Endodermal cell (in vitro differentiated cells): ENCODE measurements at regions not wholly inside any gene's neighbourhood (a gene's known extent, or its start where the extent isn't known, plus 50 kb on each side); places are given as distances from the start of the nearest gene placed in this dataset.
"Not testable (repeated sequence)": the region's sequence is repeated elsewhere in the genome, so short reads cannot be mapped to it uniquely, and the experiment has no call there.

Experiments
- DNase-seq: peaks from one replicate; pipeline ENCODE4 v3.0.0-alpha.2; 2017
- H3K27ac ChIP-seq: 2 replicates; pipeline ENCODE4 v1.5.1; 2013; ENCODE audit warnings: mild to moderate bottlenecking, low read depth, low read length, moderate library complexity
- H3K27me3 ChIP-seq: 2 replicates; pipeline ENCODE4 v1.6.1; 2013; ENCODE audit warnings: mild to moderate bottlenecking, low read length, moderate library complexity; ENCODE audit not compliant: insufficient read depth, control insufficient read depth, poor library complexity, severe bottlenecking
- H3K36me3 ChIP-seq: 2 replicates; pipeline ENCODE4 v1.7.0; 2013; ENCODE audit warnings: mild to moderate bottlenecking, low read length, moderate library complexity; ENCODE audit not compliant: control insufficient read depth, insufficient read depth
- H3K4me1 ChIP-seq: one replicate; pipeline ENCODE4 v1.7.0; 2013; ENCODE audit warnings: low read length; ENCODE audit not compliant: control insufficient read depth, insufficient read depth
- H3K4me3 ChIP-seq: 2 replicates; pipeline ENCODE4 v1.5.1; 2013; ENCODE audit warnings: mild to moderate bottlenecking, low read length, moderate library complexity
- H3K9ac ChIP-seq: 2 replicates; pipeline ENCODE4 v1.6.1; 2013; ENCODE audit warnings: mild to moderate bottlenecking, low read length, moderate library complexity; ENCODE audit not compliant: poor library complexity, severe bottlenecking; ENCODE audit errors: extremely low read depth
- H3K9me3 ChIP-seq: 2 replicates; pipeline ENCODE4 v1.6.1; 2013; ENCODE audit warnings: mild to moderate bottlenecking, low read length, moderate library complexity; ENCODE audit not compliant: control insufficient read depth
- H3K27ac Mint-ChIP-seq: 2 replicates; pipeline ENCODE4 v1.8.0; 2020; ENCODE audit warnings: mixed read lengths
- H3K27me3 Mint-ChIP-seq: 2 replicates; pipeline ENCODE4 v1.8.0; 2021; ENCODE audit warnings: mild to moderate bottlenecking, mixed read lengths; ENCODE audit not compliant: insufficient read depth
- H3K36me3 Mint-ChIP-seq: 2 replicates; pipeline ENCODE4 v1.8.0; 2020; ENCODE audit warnings: low read depth, mixed read lengths
- H3K4me1 Mint-ChIP-seq: 2 replicates; pipeline ENCODE4 v1.8.0; 2020; ENCODE audit warnings: mixed read lengths
- H3K4me3 Mint-ChIP-seq: 2 replicates; pipeline ENCODE4 v1.8.0; 2020; ENCODE audit warnings: mild to moderate bottlenecking, moderate library complexity, mixed read lengths
- H3K9me3 Mint-ChIP-seq: 2 replicates; pipeline ENCODE4 v1.8.0; 2020; ENCODE audit warnings: mild to moderate bottlenecking, mixed read lengths
- CTCF ChIP-seq: fragments of 200-600 bp; sonication (generic); conservative IDR thresholded peaks from 2 replicates; pipeline ENCODE4 v1.5.0; 2021; ENCODE audit warnings: antibody characterized with exemption, mild to moderate bottlenecking
- WGBS, 2 experiments: methylation state at CpG; one replicate each; pipeline versions ENCODE4 v1.1.5 to v1.1.7; 2013; ENCODE audit warnings: missing lambda C conversion rate in 2 of 2, mixed read lengths in 1 of 2; ENCODE audit not compliant: insufficient coverage in 1 of 2, insufficient read length in 1 of 2; 5-methylcytosine and 5-hydroxymethylcytosine counted together

GRCh38 chr7:91752102-91752501, 128.4 kb downstream of the MTERF1 start:
- no peaks in the 10 kb centered on the region for H3K27me3 ChIP-seq
- no peak for DNase-seq
- no peak overlapping the region for H3K27ac Mint-ChIP-seq
- no peak for TF ChIP-seq CTCF
- H3K4me3 Mint-ChIP-seq, result no peak overlapping the region
- peaks cover 12% of the 10 kb centered on the region for H3K9me3 Mint-ChIP-seq
- 100% methylated on average over 1 of the region's 1 CpG; no CpG with 5 or more reads in 1 of the 2 experiments for WGBS, 2 experiments
- H3K4me1 Mint-ChIP-seq, result no peaks in the 10 kb centered on the region
- H3K9me3 ChIP-seq, result peaks cover 17% of the 10 kb centered on the region
- H3K36me3 Mint-ChIP-seq, result no peaks in the 10 kb centered on the region
- H3K4me1 ChIP-seq, result peaks cover 3% of the 10 kb centered on the region
- H3K9ac ChIP-seq, result no peak overlapping the region
- H3K27ac ChIP-seq, result no peak overlapping the region
- no peak overlapping the region for H3K4me3 ChIP-seq
- no peaks in the 10 kb centered on the region for H3K36me3 ChIP-seq
- H3K27me3 Mint-ChIP-seq, result peaks cover 3% of the 10 kb centered on the region

GRCh38 chr7:91754280-91754679, 126.2 kb downstream of the MTERF1 start:
- H3K36me3 Mint-ChIP-seq, H3K4me1 ChIP-seq, H3K4me3 Mint-ChIP-seq, H3K9ac ChIP-seq, DNase-seq, H3K27ac ChIP-seq, H3K4me3 ChIP-seq, H3K36me3 ChIP-seq, H3K27me3 Mint-ChIP-seq, H3K4me1 Mint-ChIP-seq, H3K27me3 ChIP-seq, H3K27ac Mint-ChIP-seq: not testable (repeated sequence)
- H3K9me3 Mint-ChIP-seq, result peaks cover 26% of the 10 kb centered on the region
- 50 to 89% methylated on average over 1 of the region's 1 CpG for WGBS, 2 experiments
- H3K9me3 ChIP-seq, result peaks cover 15% of the 10 kb centered on the region

- H3K36me3 Mint-ChIP-seq, DNase-seq, H3K27ac ChIP-seq, H3K4me1 ChIP-seq, H3K9me3 ChIP-seq, H3K4me3 ChIP-seq, H3K27ac Mint-ChIP-seq, H3K9ac ChIP-seq, H3K27me3 ChIP-seq, H3K27me3 Mint-ChIP-seq, H3K4me3 Mint-ChIP-seq, H3K36me3 ChIP-seq, H3K4me1 Mint-ChIP-seq: not testable (repeated sequence)
- H3K9me3 Mint-ChIP-seq, result peaks cover 22% of the 10 kb centered on the region
Observed at GRCh38 chr7:91755121-91755520, 125.4 kb downstream of the MTERF1 start.

- H3K36me3 Mint-ChIP-seq, result peaks cover 3% of the 10 kb centered on the region
- H3K9me3 Mint-ChIP-seq, result peaks cover 44% of the 10 kb centered on the region
- H3K4me1 ChIP-seq, result peaks cover 5% of the 10 kb centered on the region
- peak; percentile 83 for DNase-seq
- H3K36me3 ChIP-seq, result no peaks in the 10 kb centered on the region
- H3K27ac ChIP-seq, result no peak overlapping the region
- H3K9me3 ChIP-seq, result peaks cover 9% of the 10 kb centered on the region
- peak overlapping the region; percentile 10 for H3K27ac Mint-ChIP-seq
- peak overlapping the region; percentile 35 for H3K4me3 ChIP-seq
- TF ChIP-seq CTCF, result no peak
- no peak overlapping the region for H3K4me3 Mint-ChIP-seq
- 55 to 79% methylated on average over 2 to 4 of the region's 4 CpGs for WGBS, 2 experiments
- no peak overlapping the region for H3K9ac ChIP-seq
- H3K4me1 Mint-ChIP-seq, result peaks cover 8% of the 10 kb centered on the region
- H3K27me3 ChIP-seq, result no peaks in the 10 kb centered on the region
- H3K27me3 Mint-ChIP-seq, result peaks cover 9% of the 10 kb centered on the region
Observed at GRCh38 chr7:91759205-91759863, 121.2 kb downstream of the MTERF1 start.
